Upper lobe of left lung (tissue), 4 donors: ENCODE measurements at regions not wholly inside any gene's neighbourhood (a gene's known extent, or its start where the extent isn't known, plus 50 kb on each side); places are given as distances from the start of the nearest gene placed in this dataset.

Source experiments
- CTCF ChIP-seq, 6 experiments: fragments of 450-650 bp in 4 of 6; fragments of 200-600 bp in 2 of 6; sonication (generic) in 2 of 6; IDR thresholded peaks; one replicate each; pipeline ENCODE4 v1.5.1; 2016 to 2019; ENCODE audit warnings: antibody characterized with exemption in 6 of 6
- POLR2AphosphoS5 ChIP-seq, 2 donors: sonication (generic); formaldehyde crosslinking; IDR thresholded peaks; one replicate each; pipeline ENCODE4 v1.5.1; 2017; ENCODE audit warnings: antibody characterized with exemption in 2 of 2

- TF ChIP-seq POLR2AphosphoS5 (IDR thresholded peaks at IDR 0.05): no peak
- TF ChIP-seq CTCF (IDR thresholded peaks at IDR 0.05): no peak
These were observed 189.0 kb upstream of the CELF2 start for GRCh38 chr10:10828623-10829022.
